Upper lobe of left lung (tissue), 4 donors: ENCODE measurements at regions not wholly inside any gene's neighbourhood (a gene's known extent, or its start where the extent isn't known, plus 50 kb on each side); places are given as distances from the start of the nearest gene placed in this dataset.

Experiments used
- CTCF ChIP-seq, 6 experiments: fragments of 450-650 bp in 4 of 6; fragments of 200-600 bp in 2 of 6; sonication (generic) in 2 of 6; IDR thresholded peaks; one replicate each; pipeline ENCODE4 v1.5.1; 2016 to 2019; ENCODE audit warnings: antibody characterized with exemption in 6 of 6
- EP300 ChIP-seq, 4 donors: sonication (generic); formaldehyde crosslinking; IDR thresholded peaks; one replicate each; pipeline ENCODE4 v1.5.1; 2017; ENCODE audit warnings: antibody characterized with exemption in 4 of 4, control low read depth in 2 of 4
- POLR2A ChIP-seq, 4 donors: fragments of 450-650 bp; IDR thresholded peaks; one replicate each; pipeline ENCODE4 v1.5.1; 2016 to 2017; ENCODE audit warnings: antibody characterized with exemption in 4 of 4, mild to moderate bottlenecking in 2 of 4
- POLR2AphosphoS5 ChIP-seq, 2 donors: sonication (generic); formaldehyde crosslinking; IDR thresholded peaks; one replicate each; pipeline ENCODE4 v1.5.1; 2017; ENCODE audit warnings: antibody characterized with exemption in 2 of 2

GRCh38 chr11:64450168-64450560 lies 91.2 kb downstream of the RPS6KA4 start:
- TF ChIP-seq CTCF (IDR thresholded peaks at IDR 0.05) (no peak), POLR2A (IDR thresholded peaks at IDR 0.05) (no peak), POLR2AphosphoS5 (IDR thresholded peaks at IDR 0.05) (no peak), EP300 (IDR thresholded peaks at IDR 0.05) (no peak)
